HUES6 (cell line): ENCODE measurements at regions not wholly inside any gene's neighbourhood (a gene's known extent, or its start where the extent isn't known, plus 50 kb on each side); places are given as distances from the start of the nearest gene placed in this dataset.
"Not testable (repeated sequence)": the region's sequence is repeated elsewhere in the genome, so short reads cannot be mapped to it uniquely, and the experiment has no call there.

Experiments
- H3K27ac ChIP-seq: 2 replicates; pipeline ENCODE4 v1.7.0; 2013; ENCODE audit warnings: low read depth, mild to moderate bottlenecking, low read length, inconsistent platforms
- H3K27me3 ChIP-seq: 2 replicates; pipeline ENCODE4 v1.6.1; 2013; ENCODE audit warnings: low read length; ENCODE audit not compliant: control insufficient read depth, insufficient read depth
- H3K36me3 ChIP-seq: 2 replicates; pipeline ENCODE4 v1.6.1; 2013; ENCODE audit warnings: low read length; ENCODE audit not compliant: control insufficient read depth, insufficient read depth
- H3K4me1 ChIP-seq: 2 replicates; pipeline ENCODE4 v1.6.1; 2013; ENCODE audit warnings: low read length; ENCODE audit not compliant: control insufficient read depth, insufficient read depth
- H3K4me3 ChIP-seq: 2 replicates; pipeline ENCODE4 v1.5.1; 2013; ENCODE audit warnings: low read depth, low read length
- H3K9ac ChIP-seq: one replicate; pipeline ENCODE4 v1.6.1; 2013; ENCODE audit warnings: mild to moderate bottlenecking, low read length
- H3K9me3 ChIP-seq: 2 replicates; pipeline ENCODE4 v1.6.1; 2013; ENCODE audit warnings: low read depth, low read length; ENCODE audit not compliant: control insufficient read depth, insufficient read depth

DNA sequence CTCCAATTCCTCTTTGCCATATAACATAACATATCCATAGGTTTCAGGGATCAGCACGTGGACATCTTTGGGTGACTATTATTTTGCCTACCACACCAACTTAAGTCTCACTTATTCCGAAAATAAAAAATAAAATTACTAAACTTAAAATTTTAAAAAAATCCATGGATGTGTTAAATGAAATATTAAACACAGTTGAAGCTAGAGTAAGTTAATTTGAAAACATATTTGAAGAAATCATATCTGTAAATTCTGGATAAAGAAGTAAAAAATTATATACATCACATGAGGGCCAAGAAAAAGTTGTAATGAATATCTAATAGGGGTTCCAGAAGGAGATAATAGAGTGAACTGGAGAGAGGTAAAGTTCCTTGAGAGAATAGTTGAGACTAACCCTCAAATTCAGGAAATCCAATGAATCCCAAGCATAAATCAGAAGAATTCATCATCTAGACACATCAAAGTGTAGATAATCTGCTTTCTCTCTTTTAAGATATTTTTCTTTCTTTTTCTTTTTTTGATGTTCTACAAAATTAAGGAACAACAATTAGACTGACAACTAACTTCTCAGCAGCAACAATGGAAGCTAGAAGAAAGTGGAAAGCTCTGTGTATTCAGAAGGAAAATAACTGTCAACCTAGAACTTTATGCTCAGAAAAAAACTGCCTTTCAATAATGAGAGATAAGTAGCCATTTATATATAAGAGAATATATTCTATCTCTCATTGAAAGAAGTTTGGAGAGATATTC, 147.4 kb downstream of the ABHD5 start:
- no peak overlapping the region for H3K4me3 ChIP-seq
- H3K9ac ChIP-seq = no peak overlapping the region
- no peaks in the 10 kb centered on the region for H3K36me3 ChIP-seq
- peaks cover 10% of the 10 kb centered on the region; the same call in 1 of the 2 replicates for H3K9me3 ChIP-seq
- H3K27ac ChIP-seq = no peak overlapping the region
- no peaks in the 10 kb centered on the region for H3K4me1 ChIP-seq
- H3K27me3 ChIP-seq = no peaks in the 10 kb centered on the region; the same call in 1 of the 2 replicates

DNA sequence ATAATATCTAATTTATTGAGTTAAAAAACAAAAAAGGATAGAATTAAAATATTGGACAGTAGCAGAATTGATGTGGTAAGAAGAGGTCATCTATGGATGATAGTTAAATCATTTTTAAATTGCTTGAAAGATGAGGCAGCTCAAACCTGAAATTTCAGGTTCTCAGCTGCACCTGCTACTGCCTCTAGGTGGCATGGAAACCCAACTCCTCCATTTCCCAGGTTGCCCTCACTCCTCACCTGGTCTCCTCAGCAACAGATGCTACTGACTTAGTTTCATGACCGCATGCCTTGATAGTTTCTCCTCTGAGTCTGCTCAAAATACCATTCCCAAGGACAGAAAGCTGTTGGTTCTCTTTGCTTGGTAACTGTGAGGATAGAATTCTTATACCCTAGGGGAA, 148.1 kb downstream of the ABHD5 start:
- Histone ChIP-seq H3K27ac (no peak overlapping the region), H3K36me3 (no peaks in the 10 kb centered on the region), H3K9me3 (peaks cover 10% of the 10 kb centered on the region; the same call in 1 of the 2 replicates), H3K4me3 (no peak overlapping the region), H3K27me3 (no peaks in the 10 kb centered on the region; the same call in 1 of the 2 replicates), H3K9ac (no peak overlapping the region), H3K4me1 (no peaks in the 10 kb centered on the region)

DNA sequence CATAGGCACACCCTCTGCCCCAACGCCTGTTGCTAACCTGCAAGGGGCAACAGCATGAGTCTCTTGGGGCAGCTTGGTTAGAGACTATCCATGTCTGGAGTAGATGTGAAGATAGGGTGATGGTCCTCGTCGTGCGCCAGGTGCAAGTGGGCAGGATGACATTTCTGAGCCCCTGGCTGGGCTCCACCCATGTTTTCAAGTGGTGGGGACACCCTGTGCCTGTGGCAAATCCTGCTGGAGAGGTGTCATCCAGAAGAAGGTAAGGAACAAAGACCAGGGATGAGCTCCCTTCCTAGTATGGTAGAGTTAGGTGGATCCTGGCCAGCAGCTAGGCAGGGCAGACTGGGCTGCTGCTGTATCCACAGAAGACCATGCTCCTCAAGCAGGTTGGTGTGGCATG, 152.6 kb downstream of the ABHD5 start:
- no peaks in the 10 kb centered on the region for H3K4me1 ChIP-seq
- no peaks in the 10 kb centered on the region for H3K36me3 ChIP-seq
- no peaks in the 10 kb centered on the region; the same call in 1 of the 2 replicates for H3K27me3 ChIP-seq
- H3K9ac ChIP-seq = no peak overlapping the region
- H3K9me3 ChIP-seq = peaks cover 7% of the 10 kb centered on the region; the same call in 1 of the 2 replicates
- H3K27ac ChIP-seq = no peak overlapping the region
- no peak overlapping the region for H3K4me3 ChIP-seq

DNA sequence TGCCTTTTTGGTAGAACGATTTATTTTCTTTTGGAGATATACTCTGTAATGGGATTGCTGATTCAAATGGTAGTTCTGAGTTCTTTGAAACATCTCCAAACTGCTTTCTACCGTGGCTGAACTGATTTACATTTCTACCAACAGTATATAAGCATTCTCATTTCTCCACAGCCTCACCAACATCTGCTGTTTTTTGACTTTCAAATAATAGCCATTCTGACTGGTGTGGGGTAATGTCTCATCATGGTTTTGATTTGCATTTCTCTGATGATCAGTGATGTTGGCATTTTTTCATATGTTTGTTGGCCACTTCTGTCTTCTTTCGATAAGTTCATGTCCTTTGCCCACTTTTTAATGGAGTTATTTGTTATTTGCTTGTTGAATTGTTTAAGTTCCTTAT, 154.0 kb downstream of the ABHD5 start:
- Histone ChIP-seq H3K36me3 (no peaks in the 10 kb centered on the region), H3K27me3 (no peaks in the 10 kb centered on the region; the same call in 1 of the 2 replicates), H3K9ac (no peak overlapping the region), H3K4me1 (no peaks in the 10 kb centered on the region), H3K9me3 (peaks cover 7% of the 10 kb centered on the region; the same call in 1 of the 2 replicates), H3K4me3 (no peak overlapping the region), H3K27ac (no peak overlapping the region)

DNA sequence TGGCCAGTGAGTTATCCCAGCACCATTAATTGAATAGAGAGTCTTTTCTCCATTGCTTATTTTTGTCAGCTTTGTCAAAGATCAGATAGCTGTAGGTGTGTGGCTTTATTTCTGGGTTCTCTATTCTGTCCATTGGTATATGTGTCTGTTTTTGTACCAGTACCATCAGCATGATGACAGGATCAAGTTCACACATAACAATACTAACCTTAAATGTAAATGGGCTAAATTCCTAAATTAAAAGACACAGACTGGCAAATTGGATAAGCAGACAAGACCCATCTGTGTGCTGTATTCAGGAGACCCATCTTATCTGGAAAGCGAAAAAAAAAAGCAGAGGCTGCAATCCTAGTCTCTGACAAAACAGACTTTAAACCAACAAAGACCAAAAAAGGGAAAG, 154.8 kb downstream of the ABHD5 start:
- not testable (repeated sequence) for H3K9ac ChIP-seq, H3K4me3 ChIP-seq, H3K36me3 ChIP-seq, H3K27ac ChIP-seq, H3K27me3 ChIP-seq, H3K4me1 ChIP-seq, H3K9me3 ChIP-seq

DNA sequence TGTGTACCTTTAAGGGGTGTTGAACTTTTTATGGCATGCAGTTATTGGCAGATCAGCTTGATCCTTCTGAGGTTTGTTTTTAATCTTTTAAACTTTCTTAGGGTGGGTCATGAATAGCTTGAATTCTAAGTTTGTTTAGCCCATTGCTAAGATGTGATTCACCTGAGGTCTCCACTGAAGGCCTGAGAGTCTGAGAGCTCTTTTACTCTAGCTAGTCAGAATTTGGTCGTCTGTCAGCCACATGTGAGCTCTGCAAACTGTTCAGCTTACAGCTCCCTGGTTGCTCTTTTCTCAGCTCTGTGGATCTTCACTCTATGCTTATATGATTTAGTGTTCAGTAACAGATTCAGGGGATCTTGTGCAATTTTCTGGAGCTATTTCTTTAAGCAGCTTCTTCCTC, 161.3 kb downstream of the ABHD5 start:
- peaks cover 7% of the 10 kb centered on the region; the same call in 1 of the 2 replicates for H3K27me3 ChIP-seq
- no peak overlapping the region for H3K27ac ChIP-seq
- peaks cover 8% of the 10 kb centered on the region for H3K4me1 ChIP-seq
- H3K36me3 ChIP-seq = no peaks in the 10 kb centered on the region
- H3K9me3 ChIP-seq = no peaks in the 10 kb centered on the region
- H3K9ac ChIP-seq = no peak overlapping the region
- no peak overlapping the region for H3K4me3 ChIP-seq

DNA sequence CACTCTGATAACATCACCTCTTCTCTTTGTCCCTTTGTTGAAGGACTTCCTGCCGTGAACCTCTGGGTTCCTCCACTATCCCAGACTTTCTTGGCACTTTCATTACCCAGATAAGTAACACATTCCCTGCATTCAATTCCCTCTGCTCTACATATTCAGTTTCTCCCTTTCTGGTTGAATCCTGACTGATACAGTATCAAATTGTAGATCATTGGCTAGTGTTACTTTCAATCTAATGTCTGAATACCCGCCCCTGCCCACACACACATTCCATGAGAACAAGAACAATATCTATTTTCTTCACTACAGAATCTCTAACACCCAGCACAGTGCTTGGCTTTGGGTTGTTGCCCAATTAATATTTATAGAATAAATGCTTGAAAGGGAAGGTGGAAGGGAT, 163.5 kb downstream of the ABHD5 start:
- H3K4me3 ChIP-seq = no peak overlapping the region
- H3K27me3 ChIP-seq = peaks cover 11% of the 10 kb centered on the region; the same call in 1 of the 2 replicates
- H3K4me1 ChIP-seq = peaks cover 22% of the 10 kb centered on the region
- no peak overlapping the region for H3K27ac ChIP-seq
- no peaks in the 10 kb centered on the region for H3K36me3 ChIP-seq
- H3K9me3 ChIP-seq = no peaks in the 10 kb centered on the region
- H3K9ac ChIP-seq = no peak overlapping the region

DNA sequence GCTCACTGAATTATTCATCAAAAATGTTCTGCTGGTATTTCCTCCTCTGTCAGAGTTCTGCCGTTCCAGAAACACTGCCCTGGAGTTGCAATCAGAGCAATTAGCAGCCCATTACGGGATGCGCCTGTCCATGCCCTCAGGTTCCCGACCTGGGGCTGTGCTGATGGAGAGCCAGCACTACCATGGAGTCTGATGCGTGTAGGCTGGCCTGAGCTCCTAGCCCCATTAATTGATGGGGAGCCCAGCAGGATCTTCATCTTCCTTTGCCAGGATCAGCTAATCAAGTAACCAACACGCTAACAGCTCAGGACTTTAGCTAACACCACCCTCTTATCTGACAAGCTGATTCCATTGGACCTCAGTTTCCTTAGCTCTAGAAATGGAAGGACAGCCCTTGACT, 164.2 kb downstream of the ABHD5 start:
- Histone ChIP-seq H3K4me1 (peaks cover 22% of the 10 kb centered on the region), H3K27ac (no peak overlapping the region), H3K36me3 (no peaks in the 10 kb centered on the region), H3K4me3 (no peak overlapping the region), H3K9ac (no peak overlapping the region), H3K9me3 (no peaks in the 10 kb centered on the region), H3K27me3 (peaks cover 11% of the 10 kb centered on the region; the same call in 1 of the 2 replicates)

DNA sequence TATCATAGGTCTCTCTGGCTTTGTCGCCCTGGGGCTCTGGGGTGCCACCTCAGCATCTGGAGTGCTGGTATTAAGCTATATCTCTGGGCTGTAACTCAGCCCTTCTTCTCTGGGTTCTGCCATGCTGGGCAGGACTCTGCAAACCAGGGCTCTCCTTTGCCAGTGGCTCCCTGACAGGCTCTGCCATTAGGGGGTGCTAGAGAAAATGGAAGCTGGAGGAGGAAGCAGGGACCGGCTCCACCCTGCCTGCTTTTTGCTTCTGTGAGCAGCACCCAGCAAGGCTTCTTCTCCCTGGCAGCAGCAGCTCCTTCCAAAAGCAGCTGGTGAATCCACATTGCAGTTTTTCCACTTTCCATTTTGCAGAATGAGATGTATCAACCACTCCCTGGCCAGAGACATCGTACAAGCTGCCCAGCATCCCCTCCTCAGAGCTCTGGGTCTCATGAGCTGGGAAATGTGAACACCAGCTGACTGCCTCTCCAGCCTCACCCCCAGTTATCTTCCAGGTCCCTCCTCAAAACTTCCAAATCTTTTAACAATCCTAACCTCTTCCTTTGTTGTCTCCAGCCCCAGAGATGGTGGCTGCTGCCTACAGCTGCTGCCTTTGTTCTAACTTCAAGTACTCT, 165.0 kb downstream of the ABHD5 start:
- Histone ChIP-seq H3K36me3 (no peaks in the 10 kb centered on the region), H3K9me3 (no peaks in the 10 kb centered on the region), H3K9ac (no peak overlapping the region), H3K27ac (no peak overlapping the region), H3K4me1 (peaks cover 22% of the 10 kb centered on the region), H3K27me3 (peaks cover 11% of the 10 kb centered on the region; the same call in 1 of the 2 replicates), H3K4me3 (no peak overlapping the region)

DNA sequence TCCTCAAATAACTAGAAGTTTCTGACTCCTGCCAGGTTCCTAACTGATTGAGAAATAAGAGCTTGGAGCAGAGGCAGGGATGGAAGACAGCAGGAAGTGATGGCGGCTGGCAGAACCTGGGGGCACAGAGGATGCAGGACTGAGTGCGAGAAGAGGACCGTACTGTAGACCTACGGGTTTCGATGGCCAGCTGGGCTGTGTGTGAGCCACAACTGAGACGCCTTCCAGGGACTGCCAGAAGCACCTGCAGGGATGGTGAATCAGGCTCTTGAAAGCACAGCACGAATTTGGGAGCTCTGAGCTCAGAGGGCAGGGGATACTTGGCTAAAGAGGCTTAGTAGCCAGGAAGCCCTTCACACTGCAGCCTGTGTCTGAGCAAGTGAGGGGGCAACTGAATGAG, 165.6 kb downstream of the ABHD5 start:
- Histone ChIP-seq H3K27ac (no peak overlapping the region), H3K36me3 (no peaks in the 10 kb centered on the region), H3K9ac (no peak overlapping the region), H3K9me3 (no peaks in the 10 kb centered on the region), H3K4me1 (peaks cover 22% of the 10 kb centered on the region), H3K4me3 (no peak overlapping the region), H3K27me3 (peaks cover 11% of the 10 kb centered on the region; the same call in 1 of the 2 replicates)

DNA sequence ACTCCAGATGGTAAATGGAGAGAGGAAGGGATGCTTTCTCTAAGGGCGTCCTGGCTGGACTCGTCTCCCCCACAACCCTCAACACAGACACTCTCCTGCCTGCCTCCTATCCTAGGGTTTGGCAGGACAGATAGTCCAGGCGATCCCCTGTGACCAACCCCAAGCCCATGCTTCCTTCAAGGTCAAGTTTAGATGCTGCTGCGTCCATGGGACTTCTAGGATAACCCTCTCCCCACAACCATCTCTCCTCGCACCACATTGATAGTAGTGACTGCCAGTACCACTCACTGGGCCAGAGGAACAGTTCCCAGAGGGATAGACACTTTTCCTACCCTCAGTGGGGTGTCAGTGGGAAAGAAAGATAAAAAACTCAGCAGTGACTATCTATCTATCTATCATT, 166.0 kb downstream of the ABHD5 start:
- Histone ChIP-seq H3K36me3 (no peaks in the 10 kb centered on the region), H3K27me3 (peaks cover 11% of the 10 kb centered on the region; the same call in 1 of the 2 replicates), H3K27ac (no peak overlapping the region), H3K4me1 (peaks cover 22% of the 10 kb centered on the region), H3K4me3 (no peak overlapping the region), H3K9me3 (no peaks in the 10 kb centered on the region), H3K9ac (no peak overlapping the region)
